ENCODE measurements at regions not wholly inside any gene's neighbourhood (a gene's known extent, or its start where the extent isn't known, plus 50 kb on each side); places are given as distances from the start of the nearest gene placed in this dataset.

DNA sequence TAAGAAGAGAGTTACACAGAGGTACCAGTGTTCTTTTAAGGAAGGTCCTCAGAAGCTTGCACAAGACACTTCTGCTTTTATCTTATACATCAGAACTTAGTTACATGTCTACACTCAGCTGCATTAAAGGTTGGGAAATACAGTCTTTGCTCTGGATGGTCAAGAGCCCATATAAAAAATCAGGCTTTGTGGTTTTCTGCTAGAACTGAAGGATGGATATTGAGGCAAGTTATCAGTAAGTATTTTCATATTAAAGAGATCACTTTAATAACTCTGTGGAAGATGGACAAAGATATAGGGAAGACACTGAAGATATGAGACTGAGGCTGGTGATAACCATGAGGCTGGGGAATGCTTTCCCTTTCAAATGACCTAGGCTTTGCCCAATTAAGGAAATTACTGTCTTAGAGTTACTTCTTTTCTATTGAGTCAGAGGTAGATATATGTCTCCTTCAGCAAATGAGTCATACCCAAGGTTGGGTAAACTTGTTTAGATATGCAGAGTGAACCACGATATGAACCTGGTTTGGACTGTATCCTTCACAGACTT is 87.0 kb upstream of the TNC start:
- TF ChIP-seq USF1 (IDR thresholded peaks at IDR 0.05), result no peak
- no peak for TF ChIP-seq TEAD4 (IDR thresholded peaks at IDR 0.05)

DNA sequence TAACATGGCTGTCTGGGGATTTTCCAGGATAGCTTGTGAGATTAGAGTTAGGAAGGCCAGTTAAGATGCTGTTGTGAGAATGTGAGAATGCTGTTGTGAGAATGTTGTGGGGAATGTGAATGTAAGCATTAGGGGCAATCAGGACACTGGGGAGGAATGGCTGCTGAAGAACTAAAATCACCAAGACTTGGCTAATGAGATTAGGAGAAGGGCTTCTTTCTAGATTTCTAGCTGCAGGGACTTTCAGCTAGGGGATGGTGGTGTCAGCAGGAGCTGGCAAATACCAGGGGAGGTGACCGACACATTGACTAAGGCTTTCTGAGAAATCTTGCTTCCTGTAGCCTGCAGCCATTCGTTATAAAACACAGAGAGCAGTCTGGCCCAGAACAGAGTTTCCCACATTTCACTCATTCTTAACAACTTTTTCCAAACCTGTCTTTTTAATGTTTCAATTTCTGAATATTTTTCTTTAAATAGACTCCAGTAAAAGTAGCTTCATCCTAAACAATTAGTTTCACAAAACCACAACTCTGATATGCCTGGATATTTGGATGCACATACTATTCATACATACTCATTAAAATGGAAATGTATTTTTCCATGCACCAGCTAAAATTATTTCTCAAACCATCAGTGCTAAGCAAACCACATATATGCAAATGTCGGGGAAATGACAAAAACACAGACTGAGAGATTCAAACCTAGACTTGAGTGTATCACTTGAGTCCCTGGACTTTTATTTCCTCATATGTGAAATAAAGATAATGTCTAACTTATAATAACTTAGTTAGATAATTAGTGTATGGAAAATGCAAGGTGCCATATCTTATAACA is 89.3 kb upstream of the TNC start:
- TF ChIP-seq YY1 (IDR thresholded peaks at IDR 0.05; ENCODE audit: low read depth) (no peak), MAX (IDR thresholded peaks at IDR 0.05) (no peak)

- no peak for TF ChIP-seq FOXM1 (IDR thresholded peaks at IDR 0.05; ENCODE audit: borderline replicate concordance, low read depth)
- no peak for TF ChIP-seq TAF1 (IDR thresholded peaks at IDR 0.05; ENCODE audit: low read depth)
- TF ChIP-seq, protein P1, sequence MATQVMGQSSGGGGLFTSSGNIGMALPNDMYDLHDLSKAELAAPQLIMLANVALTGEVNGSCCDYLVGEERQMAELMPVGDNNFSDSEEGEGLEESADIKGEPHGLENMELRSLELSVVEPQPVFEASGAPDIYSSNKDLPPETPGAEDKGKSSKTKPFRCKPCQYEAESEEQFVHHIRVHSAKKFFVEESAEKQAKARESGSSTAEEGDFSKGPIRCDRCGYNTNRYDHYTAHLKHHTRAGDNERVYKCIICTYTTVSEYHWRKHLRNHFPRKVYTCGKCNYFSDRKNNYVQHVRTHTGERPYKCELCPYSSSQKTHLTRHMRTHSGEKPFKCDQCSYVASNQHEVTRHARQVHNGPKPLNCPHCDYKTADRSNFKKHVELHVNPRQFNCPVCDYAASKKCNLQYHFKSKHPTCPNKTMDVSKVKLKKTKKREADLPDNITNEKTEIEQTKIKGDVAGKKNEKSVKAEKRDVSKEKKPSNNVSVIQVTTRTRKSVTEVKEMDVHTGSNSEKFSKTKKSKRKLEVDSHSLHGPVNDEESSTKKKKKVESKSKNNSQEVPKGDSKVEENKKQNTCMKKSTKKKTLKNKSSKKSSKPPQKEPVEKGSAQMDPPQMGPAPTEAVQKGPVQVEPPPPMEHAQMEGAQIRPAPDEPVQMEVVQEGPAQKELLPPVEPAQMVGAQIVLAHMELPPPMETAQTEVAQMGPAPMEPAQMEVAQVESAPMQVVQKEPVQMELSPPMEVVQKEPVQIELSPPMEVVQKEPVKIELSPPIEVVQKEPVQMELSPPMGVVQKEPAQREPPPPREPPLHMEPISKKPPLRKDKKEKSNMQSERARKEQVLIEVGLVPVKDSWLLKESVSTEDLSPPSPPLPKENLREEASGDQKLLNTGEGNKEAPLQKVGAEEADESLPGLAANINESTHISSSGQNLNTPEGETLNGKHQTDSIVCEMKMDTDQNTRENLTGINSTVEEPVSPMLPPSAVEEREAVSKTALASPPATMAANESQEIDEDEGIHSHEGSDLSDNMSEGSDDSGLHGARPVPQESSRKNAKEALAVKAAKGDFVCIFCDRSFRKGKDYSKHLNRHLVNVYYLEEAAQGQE (IDR thresholded peaks at IDR 0.05; ENCODE audit: low read depth), result no peak
- TF ChIP-seq ZBTB7A (IDR thresholded peaks at IDR 0.05; ENCODE audit: low read depth), result no peak
- no peak for TF ChIP-seq CREB1 (IDR thresholded peaks at IDR 0.05; ENCODE audit: low read depth)
- no peak for TF ChIP-seq TCF12 (IDR thresholded peaks at IDR 0.05; ENCODE audit: low read depth)
These were observed 90.5 kb upstream of the TNC start for GRCh38 chr9:115208501-115208900.

DNA sequence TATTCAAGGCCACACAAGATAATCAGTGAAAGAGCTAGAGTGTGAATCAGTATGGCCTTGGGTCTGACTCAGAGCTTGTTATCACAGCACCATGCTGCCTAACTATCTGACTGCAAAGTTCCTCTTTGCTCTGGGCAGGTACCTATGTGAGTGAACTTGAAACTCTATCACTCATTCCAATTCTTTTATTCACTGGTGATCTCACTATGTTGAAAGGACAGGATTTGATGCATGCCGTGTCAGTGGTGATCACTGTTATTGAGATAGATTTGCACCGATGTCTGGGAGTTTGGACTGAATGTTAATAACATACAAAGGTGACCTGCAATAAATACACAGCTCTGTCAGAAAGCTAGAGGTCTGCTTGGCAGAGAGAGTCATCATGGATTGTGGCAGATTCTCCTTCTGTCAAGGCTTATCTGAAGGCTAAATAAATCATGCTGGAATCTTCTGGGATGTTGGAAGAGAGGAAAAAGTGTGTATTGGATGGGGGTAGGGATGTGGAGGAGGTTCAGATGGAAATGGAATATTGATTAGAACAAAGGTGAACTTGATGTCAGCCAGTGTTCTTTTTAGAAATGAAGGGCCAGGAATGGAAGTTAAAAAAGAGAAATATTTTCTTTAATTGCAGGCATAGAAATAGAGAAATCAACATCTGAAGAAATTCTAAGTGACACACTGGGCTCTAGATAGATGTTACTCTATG is 91.8 kb upstream of the TNC start:
- no peak for TF ChIP-seq ZBTB7A (IDR thresholded peaks at IDR 0.05; ENCODE audit: low read depth)
- no peak for TF ChIP-seq EGR1 (IDR thresholded peaks at IDR 0.05)
- TF ChIP-seq RAD21 (IDR thresholded peaks at IDR 0.05; ENCODE audit: low read depth), result no peak
- TF ChIP-seq TEAD4 (IDR thresholded peaks at IDR 0.05), result no peak
- TF ChIP-seq TCF12 (IDR thresholded peaks at IDR 0.05; ENCODE audit: low read depth), result no peak
- TF ChIP-seq NFIC (IDR thresholded peaks at IDR 0.05), result no peak
- no peak for TF ChIP-seq MAX (IDR thresholded peaks at IDR 0.05)
- no peak for TF ChIP-seq CREB1 (IDR thresholded peaks at IDR 0.05; ENCODE audit: low read depth)
- no peak for TF ChIP-seq EP300 (IDR thresholded peaks at IDR 0.05; ENCODE audit: borderline replicate concordance)
- TF ChIP-seq USF1 (IDR thresholded peaks at IDR 0.05), result no peak
- TF ChIP-seq TAF1 (IDR thresholded peaks at IDR 0.05; ENCODE audit: low read depth), result no peak
- TF ChIP-seq YY1 (IDR thresholded peaks at IDR 0.05; ENCODE audit: low read depth), result no peak
- TF ChIP-seq, protein P1 (IDR thresholded peaks at IDR 0.05; ENCODE audit: low read depth), result no peak
- TF ChIP-seq FOXM1 (IDR thresholded peaks at IDR 0.05; ENCODE audit: borderline replicate concordance, low read depth), result no peak
- no peak for TF ChIP-seq CEBPB (IDR thresholded peaks at IDR 0.05)

DNA sequence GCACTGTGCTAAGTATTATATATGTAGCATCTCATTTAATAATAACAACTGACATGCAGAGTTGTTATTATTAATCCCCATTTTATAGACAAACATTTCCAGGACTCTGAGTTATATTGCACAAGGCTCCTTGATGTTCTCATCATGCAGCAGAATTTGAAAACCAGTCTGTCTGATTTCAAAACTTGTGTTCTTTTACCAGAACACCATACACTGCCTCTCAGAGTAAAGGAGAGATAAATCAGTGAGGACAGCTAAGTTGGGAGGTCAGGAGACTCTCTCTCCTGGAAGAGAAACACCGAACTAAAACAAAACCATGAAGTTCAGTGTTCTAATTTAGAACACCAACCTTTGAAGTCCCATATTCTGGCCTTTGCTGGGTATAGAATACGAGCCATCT is 92.7 kb upstream of the TNC start:
- TF ChIP-seq ZBTB7A (IDR thresholded peaks at IDR 0.05; ENCODE audit: low read depth) (no peak), CREB1 (IDR thresholded peaks at IDR 0.05; ENCODE audit: low read depth) (no peak), CEBPB (IDR thresholded peaks at IDR 0.05) (no peak), EP300 (IDR thresholded peaks at IDR 0.05; ENCODE audit: borderline replicate concordance) (no peak), MAX (IDR thresholded peaks at IDR 0.05) (no peak), TEAD4 (IDR thresholded peaks at IDR 0.05) (no peak), TAF1 (IDR thresholded peaks at IDR 0.05; ENCODE audit: low read depth) (no peak), RAD21 (IDR thresholded peaks at IDR 0.05; ENCODE audit: low read depth) (no peak), NFIC (IDR thresholded peaks at IDR 0.05) (no peak), YY1 (IDR thresholded peaks at IDR 0.05; ENCODE audit: low read depth) (no peak), TCF12 (IDR thresholded peaks at IDR 0.05; ENCODE audit: low read depth) (no peak), EGR1 (IDR thresholded peaks at IDR 0.05) (no peak)
- TF ChIP-seq, protein P1 (IDR thresholded peaks at IDR 0.05; ENCODE audit: low read depth), result no peak
